ENCODE measurements at regions not wholly inside any gene's neighbourhood (a gene's known extent, or its start where the extent isn't known, plus 50 kb on each side); places are given as distances from the start of the nearest gene placed in this dataset.

GRCh38 chr6:159342146-159342545 lies 172.9 kb downstream of the FNDC1 start:
- DNase-seq (ENCODE audit: extremely low spot score) = no peak
- CTCF ChIA-PET = no interaction called here
- TF ChIP-seq CTCF (IDR thresholded peaks at IDR 0.05; ENCODE audit: control extremely low read depth, extremely low read depth, low read depth, missing control alignments) = no peak

GRCh38 chr6:159334068-159334467 lies 164.9 kb downstream of the FNDC1 start:
- no peak for DNase-seq (ENCODE audit: extremely low spot score)
- CTCF ChIA-PET = no interaction called here
- POLR2A ChIA-PET = no interaction called here
- no peak for TF ChIP-seq CTCF (IDR thresholded peaks at IDR 0.05; ENCODE audit: control extremely low read depth, extremely low read depth, low read depth, missing control alignments)

More at GRCh38 chr6:159342146-159342545, 172.9 kb downstream of the FNDC1 start:
- POLR2A ChIA-PET = no interaction called here

GRCh38 chr6:159331451-159331850 lies 162.3 kb downstream of the FNDC1 start:
- no peak for DNase-seq (ENCODE audit: extremely low spot score)
- CTCF ChIA-PET = interaction anchor here (1.5 kb wide), 1 partner anchor 302 kb away, joined by 3 read pairs; no protein-coding TSS in a partner anchor
- POLR2A ChIA-PET = no interaction called here
- no peak for TF ChIP-seq CTCF (IDR thresholded peaks at IDR 0.05; ENCODE audit: control extremely low read depth, extremely low read depth, low read depth, missing control alignments)

- no peak for TF ChIP-seq CTCF (IDR thresholded peaks at IDR 0.05; ENCODE audit: control extremely low read depth, extremely low read depth, low read depth, missing control alignments)
- CTCF ChIA-PET = interaction anchor here (0.9 to 1.3 kb wide), 3 partner anchors 29 to 76 kb away, joined by 3 read pairs; no protein-coding TSS in a partner anchor
- POLR2A ChIA-PET = no interaction called here
- DNase-seq (ENCODE audit: extremely low spot score) = no peak
Observed at GRCh38 chr6:159329081-159329480, 159.9 kb downstream of the FNDC1 start.

- TF ChIP-seq CTCF (IDR thresholded peaks at IDR 0.05; ENCODE audit: control extremely low read depth, extremely low read depth, low read depth, missing control alignments) = no peak
- POLR2A ChIA-PET = no interaction called here
- no peak for DNase-seq (ENCODE audit: extremely low spot score)
- CTCF ChIA-PET = interaction anchor here (0.9 kb wide), 1 partner anchor 75 kb away, joined by 3 read pairs; no protein-coding TSS in a partner anchor
Observed at GRCh38 chr6:159328052-159328451, 158.9 kb downstream of the FNDC1 start.

GRCh38 chr6:159325476-159325875 lies 156.3 kb downstream of the FNDC1 start:
- TF ChIP-seq CTCF (IDR thresholded peaks at IDR 0.05; ENCODE audit: control extremely low read depth, extremely low read depth, low read depth, missing control alignments) = no peak
- POLR2A ChIA-PET = no interaction called here
- DNase-seq (ENCODE audit: extremely low spot score) = no peak
- CTCF ChIA-PET = no interaction called here

- ChIA-PET CTCF (no interaction called here), POLR2A (no interaction called here)
- no peak for DNase-seq (ENCODE audit: extremely low spot score)
- no peak for TF ChIP-seq CTCF (IDR thresholded peaks at IDR 0.05; ENCODE audit: control extremely low read depth, extremely low read depth, low read depth, missing control alignments)
Observed at GRCh38 chr6:159324596-159324995, 155.4 kb downstream of the FNDC1 start.
